ENCODE measurements at regions not wholly inside any gene's neighbourhood (a gene's known extent, or its start where the extent isn't known, plus 50 kb on each side); places are given as distances from the start of the nearest gene placed in this dataset.
"Not testable (repeated sequence)": the region's sequence is repeated elsewhere in the genome, so short reads cannot be mapped to it uniquely, and the experiment has no call there.

DNA sequence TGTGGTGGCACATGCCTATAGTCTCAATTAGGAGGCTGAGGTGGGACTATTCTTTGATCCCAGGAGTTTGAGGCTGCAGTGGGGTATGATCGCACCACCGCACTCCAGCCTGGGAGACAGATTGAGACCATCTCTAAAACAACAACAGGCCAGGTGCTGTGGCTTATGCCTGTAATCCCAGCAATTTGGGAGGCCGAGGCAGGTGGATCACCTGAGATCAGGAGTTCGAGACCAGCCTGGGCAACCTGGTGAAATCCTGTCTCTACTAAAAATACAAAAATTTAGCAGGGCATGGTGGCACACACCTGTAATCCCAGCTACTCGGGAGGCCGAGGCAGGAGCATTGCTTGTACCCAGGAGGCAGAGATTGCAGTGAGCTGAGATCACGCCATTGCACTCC lies 60.6 kb upstream of the CCT8L2 start:
- DNase-seq; POLR2A ChIA-PET; H3K27ac ChIP-seq (ENCODE audit: low read depth, low read length); H3K4me1 Mint-ChIP-seq; H3K4me1 ChIP-seq (ENCODE audit: insufficient read depth, low read length); H3K27me3 Mint-ChIP-seq; H3K36me3 Mint-ChIP-seq; CTCF ChIA-PET; H3K9me3 ChIP-seq (ENCODE audit: low read length); H3K4me3 ChIP-seq (ENCODE audit: low read length); H3K9me3 Mint-ChIP-seq; H3K27me3 ChIP-seq (ENCODE audit: insufficient read depth, low read length, poor library complexity, severe bottlenecking); H3K27ac Mint-ChIP-seq; H3K36me3 ChIP-seq (ENCODE audit: insufficient read depth, low read length); H3K4me3 Mint-ChIP-seq: not testable (repeated sequence)

DNA sequence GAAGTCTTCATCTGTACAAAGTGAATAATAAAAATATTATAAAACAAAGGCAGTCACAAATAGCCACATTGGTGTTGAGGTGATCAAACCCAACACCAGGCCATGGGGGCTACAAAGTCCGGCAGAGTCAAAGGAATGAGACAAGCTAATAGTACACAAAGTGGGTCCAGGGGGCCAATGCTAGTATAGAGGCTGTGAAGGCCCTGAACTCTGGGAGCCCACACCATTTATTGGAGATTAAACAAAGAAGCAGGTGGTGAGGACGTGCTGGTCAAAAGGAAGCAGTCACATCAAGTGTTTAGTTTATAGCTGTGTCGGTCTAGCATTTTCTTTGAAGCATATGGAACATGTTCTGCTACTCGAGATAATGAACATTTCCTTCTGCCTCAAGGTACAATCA lies 58.6 kb upstream of the CCT8L2 start:
- Histone ChIP-seq H3K9me3 (ENCODE audit: low read length) (no peaks in the 10 kb centered on the region), H3K4me3 (ENCODE audit: low read length) (no peak overlapping the region), H3K4me1 (ENCODE audit: insufficient read depth, low read length) (no peaks in the 10 kb centered on the region), H3K36me3 (ENCODE audit: insufficient read depth, low read length) (no peaks in the 10 kb centered on the region), H3K27me3 (ENCODE audit: insufficient read depth, low read length, poor library complexity, severe bottlenecking) (no peaks in the 10 kb centered on the region), H3K27ac (ENCODE audit: low read depth, low read length) (no peak overlapping the region)
- no peak for DNase-seq
- Mint-ChIP-seq H3K36me3 (no peaks in the 10 kb centered on the region), H3K4me3 (no peak overlapping the region), H3K9me3 (peaks cover 0 to 9% (median 6%) of the 10 kb centered on the region in 5 donors), H3K4me1 (no peaks in the 10 kb centered on the region), H3K27ac (no peak overlapping the region), H3K27me3 (peaks cover 0 to 2% of the 10 kb centered on the region in 2 donors)
- CTCF ChIA-PET: no interaction called here
- POLR2A ChIA-PET: no interaction called here
